GM21526 (cell line): ENCODE measurements at regions not wholly inside any gene's neighbourhood (a gene's known extent, or its start where the extent isn't known, plus 50 kb on each side); places are given as distances from the start of the nearest gene placed in this dataset.

ENCODE experiments used
- ATAC-seq: cut with Tn5 transposase; IDR thresholded peaks from one replicate; pipeline ENCODE4 v1.9.1; 2021; ENCODE audit warnings: moderate library complexity; ENCODE audit not compliant: unreplicated experiment, low FRiP score

- ATAC-seq: no peak
These were observed 349.0 kb downstream of the BRINP1 start for GRCh38 chr9:119020284-119020683.

DNA sequence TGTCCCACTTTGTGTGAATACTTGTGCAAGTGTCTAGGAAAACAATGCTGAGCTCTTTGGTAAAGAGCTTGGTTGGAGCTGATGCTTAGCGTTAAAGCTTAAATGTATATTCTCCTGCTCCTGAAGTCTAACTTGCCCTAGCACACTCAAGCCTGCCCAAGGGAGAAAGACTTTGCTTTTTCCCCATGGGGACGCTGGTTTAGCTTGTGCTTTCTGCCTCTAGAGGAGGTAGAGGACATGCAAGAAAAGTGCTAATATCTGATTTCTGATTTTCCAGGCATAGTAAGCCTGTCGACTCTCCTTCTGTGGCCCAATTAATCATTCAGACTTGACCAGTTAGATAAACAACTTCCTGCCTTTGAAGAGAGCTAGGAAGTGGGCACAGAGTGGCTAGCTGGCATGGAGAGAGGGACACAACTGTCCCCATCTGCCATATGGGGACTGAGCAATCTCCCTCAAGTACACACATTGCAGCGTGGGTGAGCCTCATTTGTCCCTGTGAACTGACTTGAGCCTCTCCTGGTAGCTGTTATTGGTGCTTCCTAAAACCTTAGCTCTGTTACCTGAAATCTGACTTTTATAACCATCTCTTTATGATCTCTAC is 348.4 kb downstream of the BRINP1 start:
- ATAC-seq: no peak

DNA sequence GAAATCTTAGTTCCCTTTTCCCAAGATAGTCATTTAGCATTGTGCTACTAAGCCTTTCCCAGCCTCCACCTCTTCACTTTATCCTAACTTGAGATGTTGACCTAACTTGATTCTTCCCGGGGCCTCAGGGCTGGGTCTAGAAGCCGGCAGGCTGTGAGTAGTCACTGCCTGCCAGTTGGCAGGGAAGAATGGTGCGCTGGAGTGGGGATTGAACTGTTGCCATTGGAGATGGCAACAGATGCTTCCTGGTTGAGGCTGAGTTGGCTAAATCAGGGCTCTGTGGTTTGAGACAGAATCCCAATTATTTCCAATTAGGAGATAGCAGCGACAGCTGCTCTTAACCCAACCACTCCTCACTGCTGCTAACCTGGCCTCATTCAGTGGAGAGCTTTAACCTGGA is 343.1 kb downstream of the BRINP1 start:
- no peak for ATAC-seq

DNA sequence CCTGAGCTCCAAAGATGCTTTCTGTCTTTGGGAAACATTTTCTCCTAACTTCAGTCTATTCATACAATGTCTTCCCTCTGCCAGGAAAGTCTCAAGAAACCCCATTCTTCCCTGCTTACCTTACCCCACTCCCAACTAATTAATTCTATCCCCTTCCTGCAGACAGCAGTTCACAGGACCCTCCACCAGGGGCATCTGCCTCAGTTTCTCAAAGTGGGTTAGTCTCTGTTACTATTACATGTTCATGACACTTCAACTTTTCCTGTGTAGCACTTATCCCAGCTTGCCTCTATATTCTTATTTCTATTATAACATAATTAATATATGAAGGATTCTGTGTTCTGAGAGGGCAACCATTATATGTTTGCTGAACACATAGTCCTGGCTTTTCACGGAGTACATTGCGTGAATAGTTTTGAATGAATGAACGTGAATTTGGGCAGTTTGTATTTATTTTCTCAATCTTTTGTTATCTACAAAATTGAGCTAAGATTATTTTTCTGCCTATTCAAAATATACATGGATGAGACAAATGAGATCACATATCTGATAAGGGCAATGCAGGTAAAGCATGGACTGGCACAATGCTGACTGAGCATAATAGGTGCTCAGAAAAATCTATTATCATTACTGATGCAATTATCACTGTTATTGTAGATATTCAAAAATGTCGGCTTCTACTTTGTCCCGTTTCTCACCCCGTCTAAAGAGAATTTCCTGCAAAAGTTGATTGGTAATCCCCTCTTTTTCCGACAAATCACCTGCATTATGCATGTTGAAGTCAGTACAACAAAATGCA is 341.1 kb downstream of the BRINP1 start:
- no peak for ATAC-seq

- no peak for ATAC-seq
These were observed 339.3 kb downstream of the BRINP1 start for GRCh38 chr9:119029886-119030285.

- ATAC-seq: no peak
These were observed 335.6 kb downstream of the BRINP1 start for GRCh38 chr9:119033596-119033995.

DNA sequence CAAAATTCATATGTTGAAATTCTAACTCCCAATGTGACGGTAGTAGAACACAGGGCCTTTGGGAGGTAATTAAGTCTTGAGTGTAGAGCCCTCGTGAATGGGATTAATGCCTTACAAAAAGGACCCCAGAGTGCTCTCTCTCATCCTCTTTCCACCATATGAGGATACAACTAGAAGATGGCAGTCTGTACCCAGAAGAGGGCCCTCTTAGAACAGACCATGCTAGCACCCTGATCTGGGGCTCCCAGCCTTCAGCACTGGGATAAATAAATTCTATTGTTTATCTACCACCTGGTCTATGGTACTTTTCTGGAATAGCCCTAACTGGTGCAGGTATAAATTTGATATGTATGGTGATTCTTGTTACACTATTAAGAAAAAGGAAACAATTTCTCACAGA is 332.3 kb downstream of the BRINP1 start:
- ATAC-seq: no peak

DNA sequence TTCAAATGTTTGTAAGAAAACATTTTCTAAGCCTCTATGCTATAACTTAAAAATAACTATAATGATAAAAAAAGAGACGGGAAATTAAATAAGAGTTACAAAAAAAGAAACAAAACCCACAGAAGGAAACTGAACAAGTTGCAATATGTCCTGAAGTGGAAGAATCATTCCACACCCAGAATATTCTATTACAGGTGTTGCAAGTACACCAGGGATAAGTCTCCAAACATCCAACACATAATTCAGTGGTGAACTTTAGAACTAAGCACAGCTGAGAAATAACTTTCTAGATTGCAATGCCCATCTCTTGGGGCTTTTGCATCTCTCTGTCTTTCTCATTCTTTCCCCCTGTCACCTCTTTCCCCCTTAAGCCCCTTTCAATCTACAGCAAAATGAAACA is 325.2 kb downstream of the BRINP1 start:
- no peak for ATAC-seq

DNA sequence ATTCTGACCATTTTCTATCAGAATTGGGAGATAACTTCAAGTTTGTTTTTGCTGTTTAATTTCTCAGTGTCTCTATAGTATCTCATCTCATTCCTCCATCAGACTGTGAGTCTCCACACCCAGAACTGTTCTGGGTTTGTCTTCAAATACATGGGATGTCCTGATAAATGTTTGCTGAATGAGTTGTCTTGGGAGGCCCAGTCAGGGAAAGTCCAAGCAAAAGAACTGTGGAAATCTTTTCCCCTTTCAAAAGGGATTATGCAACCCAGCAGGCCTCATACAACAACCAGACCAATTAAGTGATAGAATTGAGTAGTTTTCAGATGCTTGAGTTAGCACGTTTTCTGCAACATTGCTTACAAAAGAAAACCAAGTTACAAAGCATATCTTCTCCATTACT is 324.4 kb downstream of the BRINP1 start:
- no peak for ATAC-seq

DNA sequence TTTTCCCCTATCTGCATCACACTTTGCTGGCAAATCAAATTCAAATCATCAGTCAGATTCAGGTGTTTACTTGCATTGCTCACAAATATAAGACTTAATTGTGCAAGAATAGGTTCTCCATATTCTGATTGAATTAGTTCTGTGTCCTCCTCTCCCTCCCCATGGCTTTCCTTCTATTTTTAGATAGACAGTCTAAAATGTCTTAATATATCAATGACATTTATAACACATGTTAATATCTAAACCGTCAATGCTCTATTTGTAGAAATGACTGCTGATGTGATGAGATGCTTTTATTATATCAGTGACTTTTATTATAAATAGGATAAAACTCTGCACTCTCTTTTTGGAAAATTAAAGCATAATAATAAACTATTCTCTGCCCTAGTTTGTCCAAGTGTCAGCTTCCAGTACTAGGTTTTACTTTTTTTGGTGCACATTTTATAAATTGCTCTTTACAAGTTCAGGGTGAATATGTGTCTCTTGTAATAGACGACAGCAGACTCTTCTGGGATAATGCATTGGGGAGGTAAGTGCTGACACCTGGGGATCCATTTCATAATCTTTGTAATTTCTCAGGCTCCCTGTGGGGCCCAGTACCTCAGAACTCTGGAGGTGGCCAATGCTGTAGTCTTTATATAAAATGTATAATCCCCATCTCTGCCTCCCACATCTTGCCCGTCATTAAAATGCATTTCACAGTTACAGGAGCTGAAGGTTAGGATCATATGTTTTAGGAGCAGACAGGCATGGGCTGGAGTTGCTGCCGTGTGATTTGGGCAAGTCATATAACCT is 321.5 kb downstream of the BRINP1 start:
- no peak for ATAC-seq

DNA sequence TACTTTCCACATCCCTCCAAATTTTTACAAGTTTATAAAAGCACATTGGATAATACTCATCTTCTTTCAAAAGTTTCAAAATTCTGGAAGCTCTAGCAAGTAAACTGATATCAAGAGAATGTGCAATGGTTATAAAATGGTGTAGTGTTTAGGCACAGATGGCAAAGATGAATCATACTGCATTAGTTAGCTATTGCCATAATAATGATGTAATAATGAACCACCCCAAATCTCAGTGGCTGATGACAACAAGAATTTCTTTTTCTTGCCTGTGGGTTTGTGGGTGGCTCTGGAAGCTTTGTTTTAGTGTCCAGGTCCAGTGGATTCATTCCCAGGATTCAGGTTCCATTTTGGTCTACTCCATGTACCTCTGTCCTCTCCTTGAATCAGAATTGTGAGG is 319.0 kb downstream of the BRINP1 start:
- ATAC-seq: no peak

DNA sequence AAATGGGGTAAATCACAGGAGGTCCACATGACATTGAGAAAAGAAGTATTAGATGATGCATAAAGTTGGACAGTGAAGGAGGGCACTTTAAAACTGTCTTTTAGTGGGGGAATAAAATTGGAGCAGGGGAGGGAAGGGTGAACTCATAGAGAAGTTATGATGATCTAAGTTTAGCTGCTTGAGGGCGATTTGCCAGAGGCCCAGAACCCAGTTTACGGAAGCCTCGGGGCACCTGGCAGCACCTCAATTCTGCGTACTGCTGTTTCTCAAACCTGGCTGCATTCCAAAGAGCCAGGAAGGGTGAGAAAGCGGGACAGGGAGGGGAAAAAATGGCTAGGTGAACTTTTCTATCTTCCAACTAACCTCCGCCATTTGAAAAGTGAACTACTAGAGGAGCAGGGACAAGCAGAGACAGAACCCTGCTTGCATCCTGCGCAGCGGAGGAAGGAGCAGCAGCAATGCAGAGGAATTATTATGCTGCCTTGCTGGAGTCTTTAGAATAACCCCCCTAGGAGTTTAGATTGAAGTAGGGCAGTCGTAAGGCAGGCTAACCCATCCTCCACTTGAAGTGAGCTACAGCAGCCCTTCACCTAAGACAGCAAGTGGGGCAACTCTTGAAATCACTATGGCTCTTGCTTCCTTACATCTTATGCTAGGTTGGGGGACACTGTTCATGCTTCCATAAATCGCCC is 316.8 kb downstream of the BRINP1 start:
- ATAC-seq: no peak

GRCh38 chr9:119053070-119053469 is 316.2 kb downstream of the BRINP1 start:
- no peak for ATAC-seq

- ATAC-seq: no peak
These were observed 308.4 kb downstream of the BRINP1 start for GRCh38 chr9:119060629-119061385.

- no peak for ATAC-seq
These were observed 297.6 kb downstream of the BRINP1 start for GRCh38 chr9:119071636-119072035.

DNA sequence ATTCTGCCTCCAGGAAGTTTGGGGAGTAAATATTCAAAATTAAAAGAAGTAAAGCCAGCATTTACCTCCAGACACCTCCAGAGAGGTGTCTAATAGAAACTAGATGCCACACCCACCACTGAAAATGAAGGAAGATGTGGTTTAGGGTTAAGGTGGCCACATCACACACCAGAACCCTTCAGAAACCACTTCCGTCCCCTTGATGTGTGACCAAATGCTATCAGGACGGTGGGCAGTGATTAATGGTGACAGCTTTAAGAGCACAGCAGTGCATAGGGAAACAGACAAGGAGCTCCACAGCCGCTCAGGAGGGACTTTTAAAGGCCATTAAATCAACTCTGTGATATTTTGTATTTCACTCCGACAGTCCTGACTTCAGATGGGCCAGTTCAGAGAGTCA is 295.2 kb downstream of the BRINP1 start:
- ATAC-seq: no peak

- no peak for ATAC-seq
These were observed 291.2 kb downstream of the BRINP1 start for GRCh38 chr9:119078015-119078414.

GRCh38 chr9:119083673-119084072 is 285.6 kb downstream of the BRINP1 start:
- ATAC-seq: no peak

DNA sequence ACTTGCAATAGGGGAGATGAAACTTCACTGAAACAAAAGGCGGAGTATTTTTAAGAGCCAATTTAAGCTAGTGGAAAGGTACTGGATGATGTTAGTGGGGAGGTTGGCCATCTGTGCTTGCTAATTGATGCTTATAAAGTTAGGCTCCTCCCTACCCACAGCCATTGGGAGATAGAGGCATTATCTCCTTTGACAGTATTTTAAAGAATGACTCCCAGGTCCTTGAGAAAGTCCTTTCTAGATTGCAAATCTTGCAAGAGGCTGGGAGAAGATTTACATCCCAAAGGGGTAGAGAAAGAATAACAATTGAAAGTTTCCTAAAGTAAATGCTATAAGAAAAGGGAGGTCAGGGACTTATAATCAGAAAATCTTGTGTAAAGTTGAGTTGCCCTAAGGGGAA is 282.6 kb downstream of the BRINP1 start:
- ATAC-seq: no peak

DNA sequence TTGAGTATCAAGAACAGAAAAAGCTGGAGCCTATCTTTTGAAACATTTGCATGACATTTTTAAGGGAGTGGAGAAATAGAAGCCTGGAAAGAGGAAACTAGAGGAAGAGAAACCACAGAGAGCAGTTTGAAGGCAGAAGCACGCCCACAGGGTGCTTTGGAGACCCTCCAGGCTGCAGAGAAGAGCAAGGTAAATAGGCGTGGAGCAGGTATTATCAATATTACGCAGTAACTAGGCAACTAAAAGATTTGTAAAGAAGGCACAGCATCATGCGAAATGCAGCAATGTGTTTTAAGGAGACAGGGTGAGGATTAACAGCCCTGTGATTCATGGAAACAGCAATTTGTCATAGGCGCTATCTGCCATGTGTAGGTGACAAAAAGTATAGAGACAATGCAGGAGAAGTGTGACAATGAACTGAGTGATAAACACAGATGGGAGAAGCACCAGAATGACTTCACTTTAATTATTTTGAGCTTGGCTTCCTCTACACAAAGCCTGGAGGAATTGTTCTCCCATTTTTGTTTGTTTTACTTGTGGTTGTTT is 281.2 kb downstream of the BRINP1 start:
- ATAC-seq: no peak
